Esophagus squamous epithelium (tissue), 4 donors: ENCODE measurements at regions not wholly inside any gene's neighbourhood (a gene's known extent, or its start where the extent isn't known, plus 50 kb on each side); places are given as distances from the start of the nearest gene placed in this dataset.

Source experiments
- CTCF ChIP-seq, 6 experiments: fragments of 450-650 bp in 4 of 6; fragments of 200-600 bp in 2 of 6; sonication (generic) in 2 of 6; IDR thresholded peaks; one replicate each; pipeline ENCODE4 v1.5.1; 2016 to 2019; ENCODE audit warnings: antibody characterized with exemption in 6 of 6, mild to moderate bottlenecking in 4 of 6, moderate library complexity in 4 of 6
- POLR2A ChIP-seq, 4 donors: fragments of 450-650 bp; IDR thresholded peaks; one replicate each; pipeline ENCODE4 v1.6.1; 2017; ENCODE audit warnings: antibody characterized with exemption in 4 of 4, mild to moderate bottlenecking in 4 of 4, moderate library complexity in 3 of 4

GRCh38 chr4:36990128-36990872 lies 254.2 kb upstream of the NWD2 start:
- no peak for TF ChIP-seq POLR2A (IDR thresholded peaks at IDR 0.05)
- TF ChIP-seq CTCF (IDR thresholded peaks at IDR 0.05), result no peak
